Esophagus muscularis mucosa (tissue), 3 donors: ENCODE measurements at regions not wholly inside any gene's neighbourhood (a gene's known extent, or its start where the extent isn't known, plus 50 kb on each side); places are given as distances from the start of the nearest gene placed in this dataset.

Source experiments
- CTCF ChIP-seq, 3 experiments: fragments of 200-600 bp in 2 of 3; fragments of 450-650 bp in 1 of 3; sonication (generic) in 2 of 3; IDR thresholded peaks; one replicate each; pipeline ENCODE4 v1.5.1; 2017 to 2019; ENCODE audit warnings: antibody characterized with exemption in 3 of 3, mild to moderate bottlenecking in 2 of 3, moderate library complexity in 1 of 3
- POLR2A ChIP-seq: fragments of 450-650 bp; IDR thresholded peaks from one replicate; pipeline ENCODE4 v1.6.1; 2017; ENCODE audit warnings: antibody characterized with exemption, moderate library complexity, mild to moderate bottlenecking, low read depth
- POLR2AphosphoS5 ChIP-seq, 2 donors: sonication (generic); formaldehyde crosslinking; IDR thresholded peaks; one replicate each; pipeline ENCODE4 v1.6.1; 2017; ENCODE audit warnings: antibody characterized with exemption in 2 of 2

- TF ChIP-seq CTCF (IDR thresholded peaks at IDR 0.05) (no peak), POLR2AphosphoS5 (IDR thresholded peaks at IDR 0.05) (no peak), POLR2A (no peak)
These were observed 364.9 kb downstream of the SHANK2 start for GRCh38 chr11:70887542-70887827.
